ENCODE measurements at regions not wholly inside any gene's neighbourhood (a gene's known extent, or its start where the extent isn't known, plus 50 kb on each side); places are given as distances from the start of the nearest gene placed in this dataset.

- TF ChIP-seq CTCF (IDR thresholded peaks at IDR 0.05) (no peak), ZFX (IDR thresholded peaks at IDR 0.05; ENCODE audit: borderline replicate concordance) (no peak)
Measured at GRCh38 chr18:52277785-52278184, 62.2 kb upstream of the DCC start.

Data from 22Rv1 (cell line).